Astrocyte (in vitro differentiated cells and primary cell): ENCODE measurements at regions not wholly inside any gene's neighbourhood (a gene's known extent, or its start where the extent isn't known, plus 50 kb on each side); places are given as distances from the start of the nearest gene placed in this dataset.
"Not testable (repeated sequence)": the region's sequence is repeated elsewhere in the genome, so short reads cannot be mapped to it uniquely, and the experiment has no call there.

Experiments
- DNase-seq: peaks from one replicate; pipeline ENCODE4 v3.0.0-alpha.2; 2010; ENCODE audit warnings: low read depth
- FAIRE-seq: peaks from 2 replicates; lab custom pipeline; 2011; peaks lifted over from hg19 to GRCh38; lab: Jason Lieb, UNC
- H2AFZ ChIP-seq: 2 replicates; pipeline ENCODE4 v1.6.0; 2012; ENCODE audit warnings: low read depth, low read length, inconsistent platforms
- H3K27ac ChIP-seq: 2 replicates; pipeline ENCODE4 v1.5.1; 2011; ENCODE audit warnings: low read depth, low read length, inconsistent platforms
- H3K27me3 ChIP-seq: 2 replicates; pipeline ENCODE4 v1.6.0; 2011; ENCODE audit warnings: low read length, inconsistent platforms; ENCODE audit not compliant: insufficient read depth
- H3K36me3 ChIP-seq: 2 replicates; pipeline ENCODE4 v1.5.1; 2011; ENCODE audit warnings: low read length, inconsistent platforms; ENCODE audit not compliant: insufficient read depth
- H3K4me1 ChIP-seq: 2 replicates; pipeline ENCODE4 v1.5.1; 2011; ENCODE audit warnings: low read length, inconsistent platforms; ENCODE audit not compliant: insufficient read depth
- H3K4me2 ChIP-seq: 2 replicates; pipeline ENCODE4 v1.6.0; 2012; ENCODE audit warnings: low read length, inconsistent platforms
- H3K4me3 ChIP-seq: 2 replicates; pipeline ENCODE4 v1.5.1; 2011; ENCODE audit warnings: low read depth, mild to moderate bottlenecking, low read length, inconsistent platforms; ENCODE audit not compliant: insufficient read depth
- H3K79me2 ChIP-seq: 2 replicates; pipeline ENCODE4 v1.6.0; 2012; ENCODE audit warnings: mild to moderate bottlenecking, low read length, inconsistent platforms; ENCODE audit not compliant: insufficient read depth
- H3K9ac ChIP-seq: 2 replicates; pipeline ENCODE4 v1.6.0; 2012; ENCODE audit warnings: mild to moderate bottlenecking, low read length, inconsistent platforms
- H3K9me3 ChIP-seq: 2 replicates; pipeline ENCODE4 v1.5.1; 2012; ENCODE audit warnings: low read depth, mild to moderate bottlenecking, low read length, inconsistent platforms; ENCODE audit not compliant: insufficient read depth
- H4K20me1 ChIP-seq: 2 replicates; pipeline ENCODE4 v1.6.0; 2012; ENCODE audit warnings: low read length, inconsistent platforms; ENCODE audit not compliant: insufficient read depth
- H3K27ac Mint-ChIP-seq: one replicate; pipeline ENCODE4 v1.8.0; 2021; ENCODE audit warnings: mild to moderate bottlenecking, mixed read lengths; ENCODE audit not compliant: unreplicated experiment
- H3K27me3 Mint-ChIP-seq: one replicate; pipeline ENCODE4 v1.8.0; 2021; ENCODE audit warnings: low read depth, mixed read lengths; ENCODE audit not compliant: unreplicated experiment
- H3K36me3 Mint-ChIP-seq: one replicate; pipeline ENCODE4 v1.8.0; 2021; ENCODE audit warnings: low read depth, mixed read lengths; ENCODE audit not compliant: unreplicated experiment
- H3K4me1 Mint-ChIP-seq: one replicate; pipeline ENCODE4 v1.8.0; 2021; ENCODE audit warnings: low read depth, mixed read lengths; ENCODE audit not compliant: unreplicated experiment
- H3K4me3 Mint-ChIP-seq: one replicate; pipeline ENCODE4 v1.8.0; 2021; ENCODE audit warnings: mild to moderate bottlenecking, moderate library complexity, mixed read lengths; ENCODE audit not compliant: unreplicated experiment
- H3K9me3 Mint-ChIP-seq: one replicate; pipeline ENCODE4 v1.8.0; 2021; ENCODE audit warnings: mild to moderate bottlenecking, mixed read lengths; ENCODE audit not compliant: unreplicated experiment
- EZH2 ChIP-seq: IDR thresholded peaks from 2 replicates; pipeline ENCODE4 v1.6.1; 2012; ENCODE audit warnings: mild to moderate bottlenecking, low read length, inconsistent platforms; ENCODE audit not compliant: insufficient read depth
- TF ChIP-seq, protein P1 (sequence below): IDR thresholded peaks from 2 replicates; pipeline ENCODE4 v1.5.1; 2011; ENCODE audit warnings: low read depth, mild to moderate bottlenecking, inconsistent platforms, low read length, moderate library complexity; ENCODE audit not compliant: insufficient read depth

DNA sequence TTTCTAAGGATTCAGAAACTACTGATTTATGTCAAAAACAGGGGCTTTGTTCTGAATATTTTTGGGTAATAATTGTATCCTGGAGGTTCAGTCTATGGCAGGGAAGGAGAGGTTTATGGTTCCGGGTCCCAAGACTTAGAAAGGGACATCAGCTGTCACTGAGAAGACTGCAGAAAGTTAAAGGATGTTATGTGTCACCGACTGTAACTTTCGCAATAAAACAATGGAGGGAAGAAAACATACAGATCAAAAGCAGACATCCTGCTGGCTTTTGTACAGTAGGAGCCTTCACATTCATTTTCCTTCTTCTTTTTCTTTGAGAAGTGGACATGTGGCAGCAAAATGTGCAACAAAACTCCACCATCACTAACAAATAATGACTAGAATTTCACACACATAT is 900.7 kb upstream of the SOX11 start:
- peaks cover 3% of the 10 kb centered on the region for H3K4me1 Mint-ChIP-seq
- DNase-seq (no peak), FAIRE-seq (no peak)
- Histone ChIP-seq H3K9me3 (no peaks in the 10 kb centered on the region), H3K9ac (no peak overlapping the region), H4K20me1 (no peaks in the 10 kb centered on the region), H3K79me2 (no peaks in the 10 kb centered on the region), H3K27me3 (no peaks in the 10 kb centered on the region), H3K36me3 (no peaks in the 10 kb centered on the region), H3K4me1 (no peaks in the 10 kb centered on the region), H3K4me3 (no peak overlapping the region), H2AFZ (no peak overlapping the region), H3K27ac (no peak overlapping the region), H3K4me2 (no peak overlapping the region)
- H3K9me3 Mint-ChIP-seq = peaks cover 4% of the 10 kb centered on the region
- H3K36me3 Mint-ChIP-seq = no peaks in the 10 kb centered on the region
- no peak overlapping the region for H3K4me3 Mint-ChIP-seq
- H3K27me3 Mint-ChIP-seq = no peaks in the 10 kb centered on the region
- TF ChIP-seq, protein P1, sequence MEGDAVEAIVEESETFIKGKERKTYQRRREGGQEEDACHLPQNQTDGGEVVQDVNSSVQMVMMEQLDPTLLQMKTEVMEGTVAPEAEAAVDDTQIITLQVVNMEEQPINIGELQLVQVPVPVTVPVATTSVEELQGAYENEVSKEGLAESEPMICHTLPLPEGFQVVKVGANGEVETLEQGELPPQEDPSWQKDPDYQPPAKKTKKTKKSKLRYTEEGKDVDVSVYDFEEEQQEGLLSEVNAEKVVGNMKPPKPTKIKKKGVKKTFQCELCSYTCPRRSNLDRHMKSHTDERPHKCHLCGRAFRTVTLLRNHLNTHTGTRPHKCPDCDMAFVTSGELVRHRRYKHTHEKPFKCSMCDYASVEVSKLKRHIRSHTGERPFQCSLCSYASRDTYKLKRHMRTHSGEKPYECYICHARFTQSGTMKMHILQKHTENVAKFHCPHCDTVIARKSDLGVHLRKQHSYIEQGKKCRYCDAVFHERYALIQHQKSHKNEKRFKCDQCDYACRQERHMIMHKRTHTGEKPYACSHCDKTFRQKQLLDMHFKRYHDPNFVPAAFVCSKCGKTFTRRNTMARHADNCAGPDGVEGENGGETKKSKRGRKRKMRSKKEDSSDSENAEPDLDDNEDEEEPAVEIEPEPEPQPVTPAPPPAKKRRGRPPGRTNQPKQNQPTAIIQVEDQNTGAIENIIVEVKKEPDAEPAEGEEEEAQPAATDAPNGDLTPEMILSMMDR = no peak
- TF ChIP-seq EZH2 = no peak
- no peak overlapping the region for H3K27ac Mint-ChIP-seq

DNA sequence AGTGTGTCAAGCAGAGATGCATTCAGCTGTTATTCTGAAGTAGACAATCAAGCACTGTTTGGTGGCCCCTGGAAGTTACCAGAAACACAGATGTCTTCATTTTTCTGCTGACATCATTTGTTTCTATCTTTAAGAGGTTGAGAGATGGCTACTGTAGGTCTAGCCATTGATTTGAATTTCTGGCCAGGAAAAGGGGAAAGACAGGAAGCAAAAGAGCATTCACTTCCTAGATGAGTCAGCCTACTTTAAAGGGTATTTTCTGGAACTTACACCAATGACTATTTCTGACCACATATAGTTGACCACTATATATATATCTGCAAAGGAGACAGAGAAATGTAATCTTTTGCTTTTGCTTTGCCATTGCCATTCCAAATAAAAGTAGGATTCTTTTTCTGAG is 900.1 kb upstream of the SOX11 start:
- Histone ChIP-seq H3K4me3 (no peak overlapping the region), H3K9me3 (no peaks in the 10 kb centered on the region), H3K9ac (no peak overlapping the region), H3K79me2 (no peaks in the 10 kb centered on the region), H3K4me2 (no peak overlapping the region), H2AFZ (no peak overlapping the region), H3K4me1 (no peaks in the 10 kb centered on the region), H3K27ac (no peak overlapping the region), H3K36me3 (no peaks in the 10 kb centered on the region), H3K27me3 (no peaks in the 10 kb centered on the region), H4K20me1 (no peaks in the 10 kb centered on the region)
- H3K4me3 Mint-ChIP-seq = no peak overlapping the region
- peaks cover 3% of the 10 kb centered on the region for H3K4me1 Mint-ChIP-seq
- no peaks in the 10 kb centered on the region for H3K27me3 Mint-ChIP-seq
- peaks cover 4% of the 10 kb centered on the region for H3K9me3 Mint-ChIP-seq
- no peak for FAIRE-seq
- no peak overlapping the region for H3K27ac Mint-ChIP-seq
- no peak for TF ChIP-seq EZH2
- TF ChIP-seq, protein P1 = no peak
- DNase-seq = no peak
- no peaks in the 10 kb centered on the region for H3K36me3 Mint-ChIP-seq

DNA sequence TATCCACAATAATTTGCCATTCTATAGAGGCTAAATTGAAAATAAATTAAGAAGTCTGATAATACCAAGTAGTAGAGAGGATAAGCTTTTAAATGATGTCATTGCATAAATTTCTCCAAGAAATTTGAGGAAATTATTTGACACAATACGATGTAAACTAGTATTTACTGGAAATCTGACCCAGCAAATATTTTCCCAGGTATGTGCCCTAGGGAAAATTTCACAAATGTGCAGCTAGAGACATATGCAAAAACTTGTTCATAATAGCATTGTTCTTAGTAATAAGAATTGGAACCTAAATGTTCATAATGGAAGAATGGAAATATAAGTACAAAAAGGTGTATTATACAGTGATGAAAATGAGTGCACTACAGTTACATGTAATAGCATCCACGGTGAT is 888.8 kb upstream of the SOX11 start:
- FAIRE-seq (no peak), DNase-seq (no peak)
- H4K20me1 ChIP-seq = no peaks in the 10 kb centered on the region
- H3K79me2 ChIP-seq = no peaks in the 10 kb centered on the region
- Mint-ChIP-seq H3K27me3 (no peaks in the 10 kb centered on the region), H3K27ac (no peak overlapping the region), H3K4me1 (no peaks in the 10 kb centered on the region), H3K36me3 (no peaks in the 10 kb centered on the region), H3K4me3 (no peak overlapping the region), H3K9me3 (no peaks in the 10 kb centered on the region)
- no peaks in the 10 kb centered on the region for H3K4me1 ChIP-seq
- H3K36me3 ChIP-seq = no peaks in the 10 kb centered on the region
- no peak overlapping the region for H3K4me2 ChIP-seq
- H2AFZ ChIP-seq = no peak overlapping the region
- H3K27ac ChIP-seq = no peak overlapping the region
- no peak overlapping the region for H3K9ac ChIP-seq
- TF ChIP-seq, protein P1 = no peak
- no peak for TF ChIP-seq EZH2
- no peaks in the 10 kb centered on the region for H3K9me3 ChIP-seq
- H3K27me3 ChIP-seq = no peaks in the 10 kb centered on the region
- H3K4me3 ChIP-seq = no peak overlapping the region

DNA sequence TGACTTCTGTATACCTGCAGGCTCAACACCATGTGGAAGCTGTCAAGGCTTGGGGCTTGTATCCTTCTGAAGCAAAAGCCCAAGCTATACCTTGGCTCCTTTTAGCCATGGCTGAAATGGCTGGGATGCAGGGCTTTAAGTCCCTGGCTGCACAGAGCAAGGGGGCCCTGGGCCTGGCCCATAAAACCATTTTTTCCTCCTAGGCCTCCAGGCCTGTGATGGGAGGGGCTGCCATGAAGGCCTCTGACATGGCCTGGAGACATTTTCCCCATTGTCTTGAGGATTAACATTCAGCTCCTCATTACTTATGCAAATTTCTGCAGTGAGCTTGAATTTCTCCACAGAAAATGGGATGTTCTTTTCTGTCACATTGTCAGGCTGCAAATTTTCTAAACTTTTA is 878.0 kb upstream of the SOX11 start:
- H3K9me3 Mint-ChIP-seq, FAIRE-seq, DNase-seq, H3K9me3 ChIP-seq, H3K4me3 Mint-ChIP-seq, H3K27ac ChIP-seq, H3K27me3 ChIP-seq, H3K4me1 ChIP-seq, H3K36me3 ChIP-seq, H3K79me2 ChIP-seq, H3K4me3 ChIP-seq, H3K4me2 ChIP-seq, H3K9ac ChIP-seq, H3K4me1 Mint-ChIP-seq, H3K36me3 Mint-ChIP-seq, H2AFZ ChIP-seq, H3K27me3 Mint-ChIP-seq, H4K20me1 ChIP-seq, H3K27ac Mint-ChIP-seq: not testable (repeated sequence)
